MM.1S (cell line): ENCODE measurements at regions not wholly inside any gene's neighbourhood (a gene's known extent, or its start where the extent isn't known, plus 50 kb on each side); places are given as distances from the start of the nearest gene placed in this dataset.

Experiments
- EZH2phosphoT487 ChIP-seq: fragments of 300-600 bp; sonication (generic); IDR thresholded peaks from 2 replicates; pipeline ENCODE4 v1.6.1; 2018; ENCODE audit warnings: antibody characterized with exemption, low read length
- TF ChIP-seq, protein P1 (sequence below): fragments of 300-600 bp; sonication (generic); IDR thresholded peaks from 2 replicates; pipeline ENCODE4 v1.5.1; 2016; ENCODE audit warnings: antibody characterized with exemption, low read length, mixed read lengths

GRCh38 chr19:29273000-29273640 is 60.2 kb upstream of the UQCRFS1 start:
- TF ChIP-seq, protein P1, sequence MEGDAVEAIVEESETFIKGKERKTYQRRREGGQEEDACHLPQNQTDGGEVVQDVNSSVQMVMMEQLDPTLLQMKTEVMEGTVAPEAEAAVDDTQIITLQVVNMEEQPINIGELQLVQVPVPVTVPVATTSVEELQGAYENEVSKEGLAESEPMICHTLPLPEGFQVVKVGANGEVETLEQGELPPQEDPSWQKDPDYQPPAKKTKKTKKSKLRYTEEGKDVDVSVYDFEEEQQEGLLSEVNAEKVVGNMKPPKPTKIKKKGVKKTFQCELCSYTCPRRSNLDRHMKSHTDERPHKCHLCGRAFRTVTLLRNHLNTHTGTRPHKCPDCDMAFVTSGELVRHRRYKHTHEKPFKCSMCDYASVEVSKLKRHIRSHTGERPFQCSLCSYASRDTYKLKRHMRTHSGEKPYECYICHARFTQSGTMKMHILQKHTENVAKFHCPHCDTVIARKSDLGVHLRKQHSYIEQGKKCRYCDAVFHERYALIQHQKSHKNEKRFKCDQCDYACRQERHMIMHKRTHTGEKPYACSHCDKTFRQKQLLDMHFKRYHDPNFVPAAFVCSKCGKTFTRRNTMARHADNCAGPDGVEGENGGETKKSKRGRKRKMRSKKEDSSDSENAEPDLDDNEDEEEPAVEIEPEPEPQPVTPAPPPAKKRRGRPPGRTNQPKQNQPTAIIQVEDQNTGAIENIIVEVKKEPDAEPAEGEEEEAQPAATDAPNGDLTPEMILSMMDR: no peak
- TF ChIP-seq EZH2phosphoT487: no peak
